ENCODE measurements at regions not wholly inside any gene's neighbourhood (a gene's known extent, or its start where the extent isn't known, plus 50 kb on each side); places are given as distances from the start of the nearest gene placed in this dataset.
"Not testable (repeated sequence)": the region's sequence is repeated elsewhere in the genome, so short reads cannot be mapped to it uniquely, and the experiment has no call there.

GRCh38 chr10:22079921-22080320, 76.4 kb upstream of the DNAJC1 start:
- DNase-seq: not testable (repeated sequence)

- no peak for DNase-seq
Observed at GRCh38 chr10:22071332-22071731, 67.8 kb upstream of the DNAJC1 start.

GRCh38 chr10:22067091-22067490, 63.6 kb upstream of the DNAJC1 start:
- DNase-seq: no peak

GRCh38 chr10:22060984-22061383, 57.5 kb upstream of the DNAJC1 start:
- DNase-seq: not testable (repeated sequence)

- no peak for DNase-seq
Observed at GRCh38 chr10:22058201-22058600, 54.7 kb upstream of the DNAJC1 start.

- DNase-seq: no peak
Observed at GRCh38 chr10:22054961-22055360, 51.4 kb upstream of the DNAJC1 start.

Measured in C1 segment of cervical spinal cord (tissue), 14 donors.